ENCODE measurements at regions not wholly inside any gene's neighbourhood (a gene's known extent, or its start where the extent isn't known, plus 50 kb on each side); places are given as distances from the start of the nearest gene placed in this dataset.

DNA sequence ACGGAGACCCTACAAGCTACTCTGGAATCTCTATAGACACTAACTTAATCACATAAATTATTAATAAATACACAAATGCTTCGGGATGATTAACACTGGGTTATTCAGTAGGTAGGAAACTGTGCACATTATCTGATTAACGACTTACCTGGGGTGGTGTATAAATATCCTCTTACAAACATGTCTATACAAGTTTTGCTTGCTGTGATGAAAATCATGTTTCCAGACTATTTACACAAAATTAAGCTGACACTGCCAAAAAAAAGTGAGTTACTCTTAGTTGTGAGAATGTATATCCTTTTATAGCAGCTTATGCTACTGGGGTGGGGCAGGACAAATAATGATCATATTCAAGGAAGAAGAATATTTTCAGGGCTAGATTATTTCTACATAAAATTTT, 314.6 kb downstream of the C7orf25 start:
- H3K9me2 ChIP-seq (ENCODE audit: insufficient read depth, low read length), result no peaks in the 10 kb centered on the region
- H2AFZ ChIP-seq (ENCODE audit: low read depth, low read length), result no peak overlapping the region
- TF ChIP-seq SMC3 (conservative IDR thresholded peaks at IDR 0.05; ENCODE audit: poor library complexity) (no peak), EP300 (conservative IDR thresholded peaks at IDR 0.05; ENCODE audit: poor library complexity, severe bottlenecking) (no peak), MXI1 (conservative IDR thresholded peaks at IDR 0.05; ENCODE audit: poor library complexity, severe bottlenecking) (no peak), RAD21 (conservative IDR thresholded peaks at IDR 0.05) (no peak), POLR2AphosphoS5 (IDR thresholded peaks at IDR 0.05) (no peak), TAF1 (IDR thresholded peaks at IDR 0.05; ENCODE audit: low read depth) (no peak), EZH2 (IDR thresholded peaks at IDR 0.05; ENCODE audit: borderline replicate concordance, insufficient read depth, low read length, poor library complexity, severe bottlenecking) (no peak)
- TF ChIP-seq, protein P1, sequence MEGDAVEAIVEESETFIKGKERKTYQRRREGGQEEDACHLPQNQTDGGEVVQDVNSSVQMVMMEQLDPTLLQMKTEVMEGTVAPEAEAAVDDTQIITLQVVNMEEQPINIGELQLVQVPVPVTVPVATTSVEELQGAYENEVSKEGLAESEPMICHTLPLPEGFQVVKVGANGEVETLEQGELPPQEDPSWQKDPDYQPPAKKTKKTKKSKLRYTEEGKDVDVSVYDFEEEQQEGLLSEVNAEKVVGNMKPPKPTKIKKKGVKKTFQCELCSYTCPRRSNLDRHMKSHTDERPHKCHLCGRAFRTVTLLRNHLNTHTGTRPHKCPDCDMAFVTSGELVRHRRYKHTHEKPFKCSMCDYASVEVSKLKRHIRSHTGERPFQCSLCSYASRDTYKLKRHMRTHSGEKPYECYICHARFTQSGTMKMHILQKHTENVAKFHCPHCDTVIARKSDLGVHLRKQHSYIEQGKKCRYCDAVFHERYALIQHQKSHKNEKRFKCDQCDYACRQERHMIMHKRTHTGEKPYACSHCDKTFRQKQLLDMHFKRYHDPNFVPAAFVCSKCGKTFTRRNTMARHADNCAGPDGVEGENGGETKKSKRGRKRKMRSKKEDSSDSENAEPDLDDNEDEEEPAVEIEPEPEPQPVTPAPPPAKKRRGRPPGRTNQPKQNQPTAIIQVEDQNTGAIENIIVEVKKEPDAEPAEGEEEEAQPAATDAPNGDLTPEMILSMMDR (IDR thresholded peaks at IDR 0.05; ENCODE audit: poor library complexity, severe bottlenecking), result no peak
- TF ChIP-seq, protein P2, sequence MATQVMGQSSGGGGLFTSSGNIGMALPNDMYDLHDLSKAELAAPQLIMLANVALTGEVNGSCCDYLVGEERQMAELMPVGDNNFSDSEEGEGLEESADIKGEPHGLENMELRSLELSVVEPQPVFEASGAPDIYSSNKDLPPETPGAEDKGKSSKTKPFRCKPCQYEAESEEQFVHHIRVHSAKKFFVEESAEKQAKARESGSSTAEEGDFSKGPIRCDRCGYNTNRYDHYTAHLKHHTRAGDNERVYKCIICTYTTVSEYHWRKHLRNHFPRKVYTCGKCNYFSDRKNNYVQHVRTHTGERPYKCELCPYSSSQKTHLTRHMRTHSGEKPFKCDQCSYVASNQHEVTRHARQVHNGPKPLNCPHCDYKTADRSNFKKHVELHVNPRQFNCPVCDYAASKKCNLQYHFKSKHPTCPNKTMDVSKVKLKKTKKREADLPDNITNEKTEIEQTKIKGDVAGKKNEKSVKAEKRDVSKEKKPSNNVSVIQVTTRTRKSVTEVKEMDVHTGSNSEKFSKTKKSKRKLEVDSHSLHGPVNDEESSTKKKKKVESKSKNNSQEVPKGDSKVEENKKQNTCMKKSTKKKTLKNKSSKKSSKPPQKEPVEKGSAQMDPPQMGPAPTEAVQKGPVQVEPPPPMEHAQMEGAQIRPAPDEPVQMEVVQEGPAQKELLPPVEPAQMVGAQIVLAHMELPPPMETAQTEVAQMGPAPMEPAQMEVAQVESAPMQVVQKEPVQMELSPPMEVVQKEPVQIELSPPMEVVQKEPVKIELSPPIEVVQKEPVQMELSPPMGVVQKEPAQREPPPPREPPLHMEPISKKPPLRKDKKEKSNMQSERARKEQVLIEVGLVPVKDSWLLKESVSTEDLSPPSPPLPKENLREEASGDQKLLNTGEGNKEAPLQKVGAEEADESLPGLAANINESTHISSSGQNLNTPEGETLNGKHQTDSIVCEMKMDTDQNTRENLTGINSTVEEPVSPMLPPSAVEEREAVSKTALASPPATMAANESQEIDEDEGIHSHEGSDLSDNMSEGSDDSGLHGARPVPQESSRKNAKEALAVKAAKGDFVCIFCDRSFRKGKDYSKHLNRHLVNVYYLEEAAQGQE (IDR thresholded peaks at IDR 0.05; ENCODE audit: borderline replicate concordance), result no peak
- no peaks in the 10 kb centered on the region for H3K36me3 ChIP-seq (ENCODE audit: insufficient read depth, low read length)
- H3K27ac ChIP-seq (ENCODE audit: low read length), result no peak overlapping the region
- no peaks in the 10 kb centered on the region for H3K27me3 ChIP-seq (ENCODE audit: insufficient read depth, low read depth, low read length)
- H3F3A ChIP-seq (ENCODE audit: insufficient read depth, low read length, poor library complexity, severe bottlenecking), result no peaks in the 10 kb centered on the region
- no peak overlapping the region for H3K4me2 ChIP-seq (ENCODE audit: low read length)
- no peak overlapping the region for H3K9ac ChIP-seq (ENCODE audit: low read length)
- H3K4me3 ChIP-seq (ENCODE audit: low read length), result no peak overlapping the region
- H4K20me1 ChIP-seq (ENCODE audit: insufficient read depth), result no peaks in the 10 kb centered on the region
- no peaks in the 10 kb centered on the region for H3K9me3 ChIP-seq (ENCODE audit: low read length)
- H3K79me2 ChIP-seq (replicated peaks; ENCODE audit: insufficient read depth, low read length), result no peaks in the 10 kb centered on the region

DNA sequence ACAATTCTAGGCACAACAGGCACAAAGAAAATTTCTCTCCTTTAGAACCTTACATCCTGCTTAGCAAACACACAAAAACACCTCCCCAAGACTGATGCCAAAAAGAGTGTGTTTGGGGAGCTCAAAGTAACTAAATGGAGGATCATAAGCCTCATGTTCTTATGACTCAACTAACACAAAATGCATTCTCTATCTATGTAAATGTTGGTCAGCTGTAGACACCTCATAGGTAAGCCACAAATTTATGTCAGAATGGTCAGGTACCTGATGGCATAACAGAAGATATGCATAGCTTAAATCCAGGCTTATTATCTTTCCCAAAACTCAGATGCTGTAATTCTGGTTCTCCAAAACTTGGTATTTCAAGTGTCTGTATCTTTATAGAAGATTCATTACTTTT, 315.1 kb downstream of the C7orf25 start:
- H3K9me2 ChIP-seq (ENCODE audit: insufficient read depth, low read length), result no peaks in the 10 kb centered on the region
- no peak overlapping the region for H2AFZ ChIP-seq (ENCODE audit: low read depth, low read length)
- no peak overlapping the region for H3K4me3 ChIP-seq (ENCODE audit: low read length)
- no peaks in the 10 kb centered on the region for H3K79me2 ChIP-seq (replicated peaks; ENCODE audit: insufficient read depth, low read length)
- H3K27me3 ChIP-seq (ENCODE audit: insufficient read depth, low read depth, low read length), result no peaks in the 10 kb centered on the region
- H4K20me1 ChIP-seq (ENCODE audit: insufficient read depth), result no peaks in the 10 kb centered on the region
- TF ChIP-seq SMC3 (conservative IDR thresholded peaks at IDR 0.05; ENCODE audit: poor library complexity) (no peak), MXI1 (conservative IDR thresholded peaks at IDR 0.05; ENCODE audit: poor library complexity, severe bottlenecking) (no peak), POLR2AphosphoS5 (IDR thresholded peaks at IDR 0.05) (no peak), RAD21 (conservative IDR thresholded peaks at IDR 0.05) (no peak), EZH2 (IDR thresholded peaks at IDR 0.05; ENCODE audit: borderline replicate concordance, insufficient read depth, low read length, poor library complexity, severe bottlenecking) (no peak), TAF1 (IDR thresholded peaks at IDR 0.05; ENCODE audit: low read depth) (no peak), EP300 (conservative IDR thresholded peaks at IDR 0.05; ENCODE audit: poor library complexity, severe bottlenecking) (no peak)
- TF ChIP-seq, protein P2 (IDR thresholded peaks at IDR 0.05; ENCODE audit: borderline replicate concordance), result no peak
- TF ChIP-seq, protein P1 (IDR thresholded peaks at IDR 0.05; ENCODE audit: poor library complexity, severe bottlenecking), result no peak
- H3K27ac ChIP-seq (ENCODE audit: low read length), result no peak overlapping the region
- no peaks in the 10 kb centered on the region for H3K36me3 ChIP-seq (ENCODE audit: insufficient read depth, low read length)
- H3F3A ChIP-seq (ENCODE audit: insufficient read depth, low read length, poor library complexity, severe bottlenecking), result no peaks in the 10 kb centered on the region
- H3K9ac ChIP-seq (ENCODE audit: low read length), result no peak overlapping the region
- H3K9me3 ChIP-seq (ENCODE audit: low read length), result no peaks in the 10 kb centered on the region
- no peak overlapping the region for H3K4me2 ChIP-seq (ENCODE audit: low read length)

All from neural cell (in vitro differentiated cells).